ENCODE measurements at regions not wholly inside any gene's neighbourhood (a gene's known extent, or its start where the extent isn't known, plus 50 kb on each side); places are given as distances from the start of the nearest gene placed in this dataset.

DNA sequence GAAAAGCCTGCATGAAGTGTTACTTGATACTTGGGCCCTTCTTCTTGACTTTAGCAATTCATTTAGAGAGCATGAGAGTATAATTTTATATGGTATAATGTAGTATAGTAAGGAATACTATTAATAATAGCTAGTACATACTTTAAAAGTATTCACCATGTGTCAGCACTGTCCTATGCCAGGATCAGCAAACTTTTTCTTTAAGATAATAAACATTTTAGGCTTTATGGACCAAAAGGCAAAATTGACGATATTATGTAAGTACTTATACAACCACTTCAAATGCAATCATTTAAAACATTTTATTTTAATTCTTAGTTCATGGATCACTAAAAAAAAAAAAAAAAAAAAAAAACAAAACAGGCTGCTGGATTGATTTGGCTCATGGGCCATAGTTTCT is 163.9 kb downstream of the IBTK start:
- H3K9ac ChIP-seq (ENCODE audit: low read depth in 1 of 2, low read length in 2 of 2) = no peak overlapping the region
- no peaks in the 10 kb centered on the region for H3K36me3 ChIP-seq (ENCODE audit: control insufficient read depth in 4 of 4, insufficient read depth in 3 of 4, low read depth in 1 of 4, low read length in 3 of 4)
- TF ChIP-seq RXRA (IDR thresholded peaks at IDR 0.05) (no peak), ZBTB33 (IDR thresholded peaks at IDR 0.05) (no peak), FOXA1 (IDR thresholded peaks at IDR 0.05) (no peak), ATF3 (IDR thresholded peaks at IDR 0.05) (no peak), YY1 (IDR thresholded peaks at IDR 0.05) (no peak)
- no peaks in the 10 kb centered on the region for H3K4me1 ChIP-seq (ENCODE audit: control insufficient read depth in 4 of 4, insufficient read depth in 4 of 4, low read length in 3 of 4)
- no peaks in the 10 kb centered on the region for H3K9me3 ChIP-seq (ENCODE audit: control insufficient read depth in 4 of 4, low read length in 3 of 4)
- no peak overlapping the region for H3K4me3 ChIP-seq (ENCODE audit: low read depth in 1 of 3, low read length in 3 of 3)
- no peak for DNase-seq (ENCODE audit: low spot score)
- H3K27ac ChIP-seq (ENCODE audit: low read depth in 1 of 2, low read length in 2 of 2) = no peak overlapping the region
- no peaks in the 10 kb centered on the region for H3K27me3 ChIP-seq (ENCODE audit: control insufficient read depth in 4 of 4, insufficient read depth in 4 of 4, low read length in 3 of 4)
- WGBS = 94% methylated on average over 1 of the region's 1 CpG

DNA sequence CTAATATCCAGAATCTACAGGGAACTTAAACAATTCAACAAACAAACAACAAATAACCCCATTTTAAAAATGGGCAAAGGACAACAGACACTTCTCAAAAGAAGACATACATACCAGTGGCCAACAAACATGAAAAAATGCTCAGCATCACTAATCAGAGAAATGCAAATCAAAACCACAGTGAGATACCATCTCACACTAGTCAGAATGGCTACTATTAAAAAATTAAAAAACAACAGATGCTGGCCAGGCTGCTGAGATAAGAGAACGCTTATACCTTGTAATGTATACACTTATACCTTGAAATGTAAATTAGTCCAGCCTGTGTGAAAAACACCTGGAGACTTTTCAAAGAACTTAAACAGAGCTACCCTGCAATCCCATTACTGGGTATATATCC is 166.8 kb downstream of the IBTK start:
- 85% methylated on average over 1 of the region's 1 CpG for WGBS
- DNase-seq (ENCODE audit: low spot score) = no peak

More for the DNA sequence above, 166.8 kb downstream of the IBTK start:
- no peak for TF ChIP-seq RXRA (IDR thresholded peaks at IDR 0.05)
- no peak for TF ChIP-seq YY1 (IDR thresholded peaks at IDR 0.05)
- no peak for TF ChIP-seq HNF4A (conservative IDR thresholded peaks at IDR 0.05)
- TF ChIP-seq JUND (IDR thresholded peaks at IDR 0.05) = no peak
- TF ChIP-seq GABPA (IDR thresholded peaks at IDR 0.05 in 1 of 2, conservative IDR thresholded peaks at IDR 0.05 in 1 of 2) = no peak
- TF ChIP-seq NR2F2 (IDR thresholded peaks at IDR 0.05) = no peak
- no peak for TF ChIP-seq ATF3 (IDR thresholded peaks at IDR 0.05)
- TF ChIP-seq HNF4G (IDR thresholded peaks at IDR 0.05) = no peak
- TF ChIP-seq TAF1 (conservative IDR thresholded peaks at IDR 0.05) = no peak
- TF ChIP-seq, protein P1, sequence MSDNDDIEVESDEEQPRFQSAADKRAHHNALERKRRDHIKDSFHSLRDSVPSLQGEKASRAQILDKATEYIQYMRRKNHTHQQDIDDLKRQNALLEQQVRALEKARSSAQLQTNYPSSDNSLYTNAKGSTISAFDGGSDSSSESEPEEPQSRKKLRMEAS (IDR thresholded peaks at IDR 0.05) = no peak
- TF ChIP-seq EGR1 (IDR thresholded peaks at IDR 0.05; ENCODE audit: low read depth in 2 of 2) = no peak
- no peak for TF ChIP-seq SP1 (IDR thresholded peaks at IDR 0.05)
- no peak for TF ChIP-seq ZBTB33 (IDR thresholded peaks at IDR 0.05)
- TF ChIP-seq FOXA1 (IDR thresholded peaks at IDR 0.05) = no peak
- no peak for TF ChIP-seq RAD21 (IDR thresholded peaks at IDR 0.05)
- no peak for TF ChIP-seq FOXA2 (IDR thresholded peaks at IDR 0.05)
- TF ChIP-seq, protein P2, sequence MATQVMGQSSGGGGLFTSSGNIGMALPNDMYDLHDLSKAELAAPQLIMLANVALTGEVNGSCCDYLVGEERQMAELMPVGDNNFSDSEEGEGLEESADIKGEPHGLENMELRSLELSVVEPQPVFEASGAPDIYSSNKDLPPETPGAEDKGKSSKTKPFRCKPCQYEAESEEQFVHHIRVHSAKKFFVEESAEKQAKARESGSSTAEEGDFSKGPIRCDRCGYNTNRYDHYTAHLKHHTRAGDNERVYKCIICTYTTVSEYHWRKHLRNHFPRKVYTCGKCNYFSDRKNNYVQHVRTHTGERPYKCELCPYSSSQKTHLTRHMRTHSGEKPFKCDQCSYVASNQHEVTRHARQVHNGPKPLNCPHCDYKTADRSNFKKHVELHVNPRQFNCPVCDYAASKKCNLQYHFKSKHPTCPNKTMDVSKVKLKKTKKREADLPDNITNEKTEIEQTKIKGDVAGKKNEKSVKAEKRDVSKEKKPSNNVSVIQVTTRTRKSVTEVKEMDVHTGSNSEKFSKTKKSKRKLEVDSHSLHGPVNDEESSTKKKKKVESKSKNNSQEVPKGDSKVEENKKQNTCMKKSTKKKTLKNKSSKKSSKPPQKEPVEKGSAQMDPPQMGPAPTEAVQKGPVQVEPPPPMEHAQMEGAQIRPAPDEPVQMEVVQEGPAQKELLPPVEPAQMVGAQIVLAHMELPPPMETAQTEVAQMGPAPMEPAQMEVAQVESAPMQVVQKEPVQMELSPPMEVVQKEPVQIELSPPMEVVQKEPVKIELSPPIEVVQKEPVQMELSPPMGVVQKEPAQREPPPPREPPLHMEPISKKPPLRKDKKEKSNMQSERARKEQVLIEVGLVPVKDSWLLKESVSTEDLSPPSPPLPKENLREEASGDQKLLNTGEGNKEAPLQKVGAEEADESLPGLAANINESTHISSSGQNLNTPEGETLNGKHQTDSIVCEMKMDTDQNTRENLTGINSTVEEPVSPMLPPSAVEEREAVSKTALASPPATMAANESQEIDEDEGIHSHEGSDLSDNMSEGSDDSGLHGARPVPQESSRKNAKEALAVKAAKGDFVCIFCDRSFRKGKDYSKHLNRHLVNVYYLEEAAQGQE (IDR thresholded peaks at IDR 0.05) = no peak
- TF ChIP-seq, protein P3, sequence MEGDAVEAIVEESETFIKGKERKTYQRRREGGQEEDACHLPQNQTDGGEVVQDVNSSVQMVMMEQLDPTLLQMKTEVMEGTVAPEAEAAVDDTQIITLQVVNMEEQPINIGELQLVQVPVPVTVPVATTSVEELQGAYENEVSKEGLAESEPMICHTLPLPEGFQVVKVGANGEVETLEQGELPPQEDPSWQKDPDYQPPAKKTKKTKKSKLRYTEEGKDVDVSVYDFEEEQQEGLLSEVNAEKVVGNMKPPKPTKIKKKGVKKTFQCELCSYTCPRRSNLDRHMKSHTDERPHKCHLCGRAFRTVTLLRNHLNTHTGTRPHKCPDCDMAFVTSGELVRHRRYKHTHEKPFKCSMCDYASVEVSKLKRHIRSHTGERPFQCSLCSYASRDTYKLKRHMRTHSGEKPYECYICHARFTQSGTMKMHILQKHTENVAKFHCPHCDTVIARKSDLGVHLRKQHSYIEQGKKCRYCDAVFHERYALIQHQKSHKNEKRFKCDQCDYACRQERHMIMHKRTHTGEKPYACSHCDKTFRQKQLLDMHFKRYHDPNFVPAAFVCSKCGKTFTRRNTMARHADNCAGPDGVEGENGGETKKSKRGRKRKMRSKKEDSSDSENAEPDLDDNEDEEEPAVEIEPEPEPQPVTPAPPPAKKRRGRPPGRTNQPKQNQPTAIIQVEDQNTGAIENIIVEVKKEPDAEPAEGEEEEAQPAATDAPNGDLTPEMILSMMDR (IDR thresholded peaks at IDR 0.05; ENCODE audit: low read depth, low read length, missing input control) = no peak
- H3K4me1 ChIP-seq (ENCODE audit: control insufficient read depth in 4 of 4, insufficient read depth in 4 of 4, low read length in 3 of 4) = no peaks in the 10 kb centered on the region
- no peak overlapping the region for H3K9ac ChIP-seq (ENCODE audit: low read depth in 1 of 2, low read length in 2 of 2)
- H3K4me3 ChIP-seq (ENCODE audit: low read depth in 1 of 3, low read length in 3 of 3) = no peak overlapping the region
- no peaks in the 10 kb centered on the region for H3K27me3 ChIP-seq (ENCODE audit: control insufficient read depth in 4 of 4, insufficient read depth in 4 of 4, low read length in 3 of 4)
- H3K36me3 ChIP-seq (ENCODE audit: control insufficient read depth in 4 of 4, insufficient read depth in 3 of 4, low read depth in 1 of 4, low read length in 3 of 4) = no peaks in the 10 kb centered on the region
- no peak overlapping the region for H3K27ac ChIP-seq (ENCODE audit: low read depth in 1 of 2, low read length in 2 of 2)
- no peaks in the 10 kb centered on the region for H3K9me3 ChIP-seq (ENCODE audit: control insufficient read depth in 4 of 4, low read length in 3 of 4)

Measured in liver (tissue), 8 donors.